Astrocyte (in vitro differentiated cells and primary cell): ENCODE measurements at regions not wholly inside any gene's neighbourhood (a gene's known extent, or its start where the extent isn't known, plus 50 kb on each side); places are given as distances from the start of the nearest gene placed in this dataset.

Source experiments
- DNase-seq: peaks from one replicate; pipeline ENCODE4 v3.0.0-alpha.2; 2010; ENCODE audit warnings: low read depth
- FAIRE-seq: peaks from 2 replicates; lab custom pipeline; 2011; peaks lifted over from hg19 to GRCh38; lab: Jason Lieb, UNC
- H2AFZ ChIP-seq: 2 replicates; pipeline ENCODE4 v1.6.0; 2012; ENCODE audit warnings: low read depth, low read length, inconsistent platforms
- H3K27ac ChIP-seq: 2 replicates; pipeline ENCODE4 v1.5.1; 2011; ENCODE audit warnings: low read depth, low read length, inconsistent platforms
- H3K27me3 ChIP-seq: 2 replicates; pipeline ENCODE4 v1.6.0; 2011; ENCODE audit warnings: low read length, inconsistent platforms; ENCODE audit not compliant: insufficient read depth
- H3K36me3 ChIP-seq: 2 replicates; pipeline ENCODE4 v1.5.1; 2011; ENCODE audit warnings: low read length, inconsistent platforms; ENCODE audit not compliant: insufficient read depth
- H3K4me1 ChIP-seq: 2 replicates; pipeline ENCODE4 v1.5.1; 2011; ENCODE audit warnings: low read length, inconsistent platforms; ENCODE audit not compliant: insufficient read depth
- H3K4me2 ChIP-seq: 2 replicates; pipeline ENCODE4 v1.6.0; 2012; ENCODE audit warnings: low read length, inconsistent platforms
- H3K4me3 ChIP-seq: 2 replicates; pipeline ENCODE4 v1.5.1; 2011; ENCODE audit warnings: low read depth, mild to moderate bottlenecking, low read length, inconsistent platforms; ENCODE audit not compliant: insufficient read depth
- H3K79me2 ChIP-seq: 2 replicates; pipeline ENCODE4 v1.6.0; 2012; ENCODE audit warnings: mild to moderate bottlenecking, low read length, inconsistent platforms; ENCODE audit not compliant: insufficient read depth
- H3K9ac ChIP-seq: 2 replicates; pipeline ENCODE4 v1.6.0; 2012; ENCODE audit warnings: mild to moderate bottlenecking, low read length, inconsistent platforms
- H3K9me3 ChIP-seq: 2 replicates; pipeline ENCODE4 v1.5.1; 2012; ENCODE audit warnings: low read depth, mild to moderate bottlenecking, low read length, inconsistent platforms; ENCODE audit not compliant: insufficient read depth
- H4K20me1 ChIP-seq: 2 replicates; pipeline ENCODE4 v1.6.0; 2012; ENCODE audit warnings: low read length, inconsistent platforms; ENCODE audit not compliant: insufficient read depth
- H3K27ac Mint-ChIP-seq: one replicate; pipeline ENCODE4 v1.8.0; 2021; ENCODE audit warnings: mild to moderate bottlenecking, mixed read lengths; ENCODE audit not compliant: unreplicated experiment
- H3K27me3 Mint-ChIP-seq: one replicate; pipeline ENCODE4 v1.8.0; 2021; ENCODE audit warnings: low read depth, mixed read lengths; ENCODE audit not compliant: unreplicated experiment
- H3K36me3 Mint-ChIP-seq: one replicate; pipeline ENCODE4 v1.8.0; 2021; ENCODE audit warnings: low read depth, mixed read lengths; ENCODE audit not compliant: unreplicated experiment
- H3K4me1 Mint-ChIP-seq: one replicate; pipeline ENCODE4 v1.8.0; 2021; ENCODE audit warnings: low read depth, mixed read lengths; ENCODE audit not compliant: unreplicated experiment
- H3K4me3 Mint-ChIP-seq: one replicate; pipeline ENCODE4 v1.8.0; 2021; ENCODE audit warnings: mild to moderate bottlenecking, moderate library complexity, mixed read lengths; ENCODE audit not compliant: unreplicated experiment
- H3K9me3 Mint-ChIP-seq: one replicate; pipeline ENCODE4 v1.8.0; 2021; ENCODE audit warnings: mild to moderate bottlenecking, mixed read lengths; ENCODE audit not compliant: unreplicated experiment
- CTCF ChIP-seq: IDR thresholded peaks from 2 replicates; pipeline ENCODE4 v1.5.1; 2011; ENCODE audit warnings: low read depth, mild to moderate bottlenecking, inconsistent platforms, low read length, moderate library complexity; ENCODE audit not compliant: insufficient read depth
- EZH2 ChIP-seq: IDR thresholded peaks from 2 replicates; pipeline ENCODE4 v1.6.1; 2012; ENCODE audit warnings: mild to moderate bottlenecking, low read length, inconsistent platforms; ENCODE audit not compliant: insufficient read depth

- TF ChIP-seq CTCF (no peak), EZH2 (no peak)
- peaks cover 10% of the 10 kb centered on the region for H3K4me1 Mint-ChIP-seq
- H3K4me3 Mint-ChIP-seq = no peak overlapping the region
- H3K79me2 ChIP-seq = no peaks in the 10 kb centered on the region
- H4K20me1 ChIP-seq = no peaks in the 10 kb centered on the region
- no peak overlapping the region for H2AFZ ChIP-seq
- H3K4me2 ChIP-seq = no peak overlapping the region
- peaks cover 29% of the 10 kb centered on the region for H3K27me3 Mint-ChIP-seq
- no peak overlapping the region for H3K4me3 ChIP-seq
- no peak for DNase-seq
- H3K4me1 ChIP-seq = peaks cover 14% of the 10 kb centered on the region
- no peaks in the 10 kb centered on the region for H3K9me3 ChIP-seq
- H3K9ac ChIP-seq = no peak overlapping the region
- no peaks in the 10 kb centered on the region for H3K36me3 ChIP-seq
- H3K27ac Mint-ChIP-seq = no peak overlapping the region
- no peak overlapping the region for H3K27ac ChIP-seq
- H3K27me3 ChIP-seq = peaks cover 11% of the 10 kb centered on the region
- H3K36me3 Mint-ChIP-seq = no peaks in the 10 kb centered on the region
- no peak for FAIRE-seq
- H3K9me3 Mint-ChIP-seq = no peaks in the 10 kb centered on the region
Observed at GRCh38 chr3:14262212-14262611, 83.6 kb downstream of the LSM3 start.

- Histone ChIP-seq H3K9me3 (no peaks in the 10 kb centered on the region), H3K27ac (no peak overlapping the region), H3K9ac (no peak overlapping the region), H3K27me3 (peaks cover 11% of the 10 kb centered on the region), H3K79me2 (no peaks in the 10 kb centered on the region), H4K20me1 (no peaks in the 10 kb centered on the region), H2AFZ (no peak overlapping the region), H3K4me2 (no peak overlapping the region), H3K36me3 (no peaks in the 10 kb centered on the region), H3K4me1 (peaks cover 14% of the 10 kb centered on the region), H3K4me3 (no peak overlapping the region)
- FAIRE-seq (no peak), DNase-seq (no peak)
- no peaks in the 10 kb centered on the region for H3K36me3 Mint-ChIP-seq
- H3K27me3 Mint-ChIP-seq = peaks cover 32% of the 10 kb centered on the region
- H3K4me1 Mint-ChIP-seq = peaks cover 10% of the 10 kb centered on the region
- H3K4me3 Mint-ChIP-seq = no peak overlapping the region
- no peaks in the 10 kb centered on the region for H3K9me3 Mint-ChIP-seq
- H3K27ac Mint-ChIP-seq = no peak overlapping the region
- TF ChIP-seq CTCF = no peak
- TF ChIP-seq EZH2 = no peak
Observed at GRCh38 chr3:14262867-14263266, 84.2 kb downstream of the LSM3 start.

GRCh38 chr3:14263317-14264005 is 84.8 kb downstream of the LSM3 start:
- H3K27me3 ChIP-seq = peaks cover 11% of the 10 kb centered on the region
- H3K36me3 Mint-ChIP-seq = no peaks in the 10 kb centered on the region
- H3K36me3 ChIP-seq = no peaks in the 10 kb centered on the region
- no peak overlapping the region for H3K4me2 ChIP-seq
- no peak overlapping the region for H3K27ac Mint-ChIP-seq
- H4K20me1 ChIP-seq = no peaks in the 10 kb centered on the region
- peaks cover 36% of the 10 kb centered on the region for H3K27me3 Mint-ChIP-seq
- no peaks in the 10 kb centered on the region for H3K79me2 ChIP-seq
- H3K4me3 Mint-ChIP-seq = no peak overlapping the region
- peaks cover 14% of the 10 kb centered on the region for H3K4me1 ChIP-seq
- no peaks in the 10 kb centered on the region for H3K9me3 Mint-ChIP-seq
- H2AFZ ChIP-seq = no peak overlapping the region
- FAIRE-seq (no peak), DNase-seq (no peak)
- no peak overlapping the region for H3K9ac ChIP-seq
- H3K4me1 Mint-ChIP-seq = peaks cover 10% of the 10 kb centered on the region
- no peaks in the 10 kb centered on the region for H3K9me3 ChIP-seq
- TF ChIP-seq EZH2 = no peak
- no peak for TF ChIP-seq CTCF
- H3K4me3 ChIP-seq = no peak overlapping the region
- no peak overlapping the region for H3K27ac ChIP-seq
